ENCODE measurements at regions not wholly inside any gene's neighbourhood (a gene's known extent, or its start where the extent isn't known, plus 50 kb on each side); places are given as distances from the start of the nearest gene placed in this dataset.
"Not testable (repeated sequence)": the region's sequence is repeated elsewhere in the genome, so short reads cannot be mapped to it uniquely, and the experiment has no call there.

- H3K27ac ChIP-seq, result no peak overlapping the region
- TF ChIP-seq CTCF (IDR thresholded peaks at IDR 0.05), result no peak
- no peak for TF ChIP-seq ZFX (IDR thresholded peaks at IDR 0.05; ENCODE audit: borderline replicate concordance)
Observed at GRCh38 chr5:92676215-92677165, 904.5 kb downstream of the NR2F1-AS1 start.

GRCh38 chr5:92674321-92674720, 906.7 kb downstream of the NR2F1-AS1 start:
- H3K27ac ChIP-seq, result no peak overlapping the region
- TF ChIP-seq CTCF (IDR thresholded peaks at IDR 0.05) (no peak), ZFX (IDR thresholded peaks at IDR 0.05; ENCODE audit: borderline replicate concordance) (no peak)

- H3K27ac ChIP-seq, result no peak overlapping the region
- TF ChIP-seq ZFX (IDR thresholded peaks at IDR 0.05; ENCODE audit: borderline replicate concordance), result no peak
- TF ChIP-seq CTCF (IDR thresholded peaks at IDR 0.05), result no peak
Observed at GRCh38 chr5:92665506-92665905, 915.5 kb downstream of the NR2F1-AS1 start.

- TF ChIP-seq CTCF (IDR thresholded peaks at IDR 0.05) (no peak), ZFX (IDR thresholded peaks at IDR 0.05; ENCODE audit: borderline replicate concordance) (no peak)
Observed at GRCh38 chr5:92662741-92663140, 918.3 kb downstream of the NR2F1-AS1 start.

GRCh38 chr5:92659246-92659645, 921.8 kb downstream of the NR2F1-AS1 start:
- no peak overlapping the region for H3K27ac ChIP-seq
- no peak for TF ChIP-seq CTCF (IDR thresholded peaks at IDR 0.05)
- no peak for TF ChIP-seq ZFX (IDR thresholded peaks at IDR 0.05; ENCODE audit: borderline replicate concordance)

More at GRCh38 chr5:92662741-92663140, 918.3 kb downstream of the NR2F1-AS1 start:
- H3K27ac ChIP-seq, result no peak overlapping the region

- not testable (repeated sequence) for H3K27ac ChIP-seq
Observed at GRCh38 chr5:92654601-92655000, 926.4 kb downstream of the NR2F1-AS1 start.

- H3K27ac ChIP-seq, result no peak overlapping the region
- no peak for TF ChIP-seq CTCF (IDR thresholded peaks at IDR 0.05)
- no peak for TF ChIP-seq ZFX (IDR thresholded peaks at IDR 0.05; ENCODE audit: borderline replicate concordance)
Observed at GRCh38 chr5:92653730-92654461, 927.1 kb downstream of the NR2F1-AS1 start.
